Neutrophil (primary cell): ENCODE measurements at regions not wholly inside any gene's neighbourhood (a gene's known extent, or its start where the extent isn't known, plus 50 kb on each side); places are given as distances from the start of the nearest gene placed in this dataset.

Experiments used
- H3K27ac ChIP-seq: fragments of 200-600 bp; sonication (generic); 2 replicates; pipeline ENCODE4 v1.5.1; 2016; ENCODE audit warnings: mild to moderate bottlenecking, moderate library complexity
- H3K27me3 ChIP-seq: fragments of 200-600 bp; sonication (generic); 2 replicates; pipeline ENCODE4 v1.6.0; 2016; ENCODE audit warnings: mild to moderate bottlenecking
- H3K36me3 ChIP-seq: fragments of 200-600 bp; sonication (generic); 2 replicates; pipeline ENCODE4 v1.5.1; 2017
- H3K4me1 ChIP-seq, 2 experiments: fragments of 200-600 bp in 1 of 2; sonication (generic) in 1 of 2; 1 replicate in 1 of 2; 2 replicates in 1 of 2; pipeline versions ENCODE4 v1.5.1 to v1.6.1; 2013 to 2016; ENCODE audit warnings: low read depth in 1 of 2, low read length in 1 of 2, mild to moderate bottlenecking in 1 of 2, moderate library complexity in 1 of 2; ENCODE audit not compliant: control insufficient read depth in 1 of 2, insufficient read depth in 1 of 2
- H3K4me3 ChIP-seq, 2 experiments: fragments of 200-600 bp in 1 of 2; sonication (generic) in 1 of 2; 1 replicate in 1 of 2; 2 replicates in 1 of 2; pipeline ENCODE4 v1.5.1; 2013 to 2016; ENCODE audit warnings: low read depth in 1 of 2, low read length in 1 of 2, mild to moderate bottlenecking in 1 of 2, moderate library complexity in 1 of 2
- H3K9me3 ChIP-seq: fragments of 200-600 bp; sonication (generic); 2 replicates; pipeline ENCODE4 v1.5.1; 2016
- CTCF ChIP-seq: fragments of 200-600 bp; sonication (generic); IDR thresholded peaks from 2 replicates; pipeline ENCODE4 v1.5.1; 2016; ENCODE audit warnings: antibody characterized with exemption

- H3K36me3 ChIP-seq, result no peaks in the 10 kb centered on the region
- H3K27ac ChIP-seq, result no peak overlapping the region
- H3K4me1 ChIP-seq, result peaks cover 0 to 8% of the 10 kb centered on the region in 2 experiments
- H3K4me3 ChIP-seq, result no peak overlapping the region
- TF ChIP-seq CTCF, result no peak
- no peaks in the 10 kb centered on the region for H3K9me3 ChIP-seq
- no peaks in the 10 kb centered on the region for H3K27me3 ChIP-seq
Observed at GRCh38 chr5:54704333-54704732, 186.8 kb downstream of the SNX18 start.

DNA sequence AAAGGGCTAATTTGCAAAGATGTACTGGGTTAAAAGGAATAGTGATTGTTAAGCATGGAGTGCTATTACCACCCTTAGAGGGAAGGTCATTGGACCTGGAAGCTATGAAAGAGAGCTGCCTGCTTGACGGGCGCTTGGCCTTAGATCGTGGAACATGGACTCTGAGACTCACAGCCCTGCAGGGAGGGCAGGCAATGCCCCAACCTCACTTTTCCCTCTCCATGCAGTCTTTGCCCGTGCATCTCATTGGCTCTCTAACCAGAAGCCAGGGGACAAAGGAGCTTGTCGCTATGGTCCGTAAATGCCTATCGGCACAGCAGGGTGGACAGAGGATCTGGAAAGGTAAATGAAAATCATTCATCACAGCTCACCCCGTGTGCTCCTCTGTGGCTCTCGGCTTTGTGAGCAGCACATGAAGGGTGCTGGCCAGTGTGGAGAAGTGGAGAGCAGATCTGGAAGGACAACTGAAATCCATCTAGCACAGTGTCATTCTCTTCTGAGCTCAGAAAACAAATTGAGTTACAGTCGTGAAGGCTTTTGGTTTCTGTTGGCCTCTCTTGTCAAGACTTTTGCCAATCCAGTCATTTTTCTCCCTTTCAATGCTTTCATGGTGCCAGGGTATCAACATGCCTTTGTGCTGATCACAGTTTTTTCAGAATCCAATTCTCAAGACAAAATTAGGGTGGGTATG lies 186.2 kb downstream of the SNX18 start:
- Histone ChIP-seq H3K27me3 (no peaks in the 10 kb centered on the region), H3K36me3 (no peaks in the 10 kb centered on the region), H3K4me1 (peaks cover 0 to 8% of the 10 kb centered on the region in 2 experiments), H3K9me3 (no peaks in the 10 kb centered on the region), H3K4me3 (no peak overlapping the region), H3K27ac (no peak overlapping the region)
- TF ChIP-seq CTCF, result no peak

- Histone ChIP-seq H3K4me3 (no peak overlapping the region), H3K36me3 (no peaks in the 10 kb centered on the region), H3K9me3 (no peaks in the 10 kb centered on the region), H3K4me1 (peaks cover 0 to 8% of the 10 kb centered on the region in 2 experiments), H3K27ac (no peak overlapping the region), H3K27me3 (no peaks in the 10 kb centered on the region)
- no peak for TF ChIP-seq CTCF
Observed at GRCh38 chr5:54703133-54703532, 185.6 kb downstream of the SNX18 start.

DNA sequence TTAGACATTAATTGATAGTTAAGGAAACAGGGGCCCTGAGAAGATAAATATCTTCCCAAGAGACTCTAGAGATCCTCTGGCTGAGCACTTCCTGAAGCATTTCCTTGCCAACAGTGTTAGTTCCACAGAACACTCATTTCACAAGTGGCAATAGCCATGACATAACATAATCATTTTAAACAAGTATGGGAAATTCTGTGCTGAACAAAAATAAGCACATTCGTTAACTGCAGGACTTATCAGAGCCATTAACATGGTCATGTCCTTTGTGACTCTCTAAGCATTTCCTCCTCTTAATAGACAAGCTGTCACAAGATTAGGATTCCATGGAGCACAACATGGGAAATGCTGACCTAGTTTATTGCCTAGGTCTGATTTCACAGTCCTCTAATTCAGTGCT lies 184.9 kb downstream of the SNX18 start:
- H3K9me3 ChIP-seq, result no peaks in the 10 kb centered on the region
- H3K27me3 ChIP-seq, result no peaks in the 10 kb centered on the region
- TF ChIP-seq CTCF, result no peak
- no peak overlapping the region for H3K27ac ChIP-seq
- peaks cover 0 to 8% of the 10 kb centered on the region in 2 experiments for H3K4me1 ChIP-seq
- H3K4me3 ChIP-seq, result no peak overlapping the region
- no peaks in the 10 kb centered on the region for H3K36me3 ChIP-seq

- Histone ChIP-seq H3K27me3 (no peaks in the 10 kb centered on the region), H3K9me3 (no peaks in the 10 kb centered on the region), H3K4me3 (no peak overlapping the region), H3K27ac (no peak overlapping the region), H3K4me1 (peaks cover 0 to 8% of the 10 kb centered on the region in 2 experiments), H3K36me3 (no peaks in the 10 kb centered on the region)
- no peak for TF ChIP-seq CTCF
Observed at GRCh38 chr5:54700986-54701578, 183.5 kb downstream of the SNX18 start.
